T47D (cell line): ENCODE measurements at regions not wholly inside any gene's neighbourhood (a gene's known extent, or its start where the extent isn't known, plus 50 kb on each side); places are given as distances from the start of the nearest gene placed in this dataset.
A peak's percentile ranks its signal among the peaks of the same experiment; 100 is the strongest.

Experiments
- DNase-seq, 2 experiments: peaks; one replicate each; pipeline versions ENCODE4 v3.0.0 to v3.0.0-alpha.2; 2011 to 2012; ENCODE audit warnings: low read depth in 1 of 2, low spot score in 1 of 2
- JUND ChIP-seq: IDR thresholded peaks from 2 replicates; pipeline ENCODE4 v1.6.1; 2012; ENCODE audit warnings: low read depth
- in situ Hi-C: cut with HindIII; loops from 2 replicates; pipeline ENCODE4 v1.10.0; 2016; ENCODE audit warnings: low sequenced_read_pairs, low pct_unique_long_range_greater_than_20kb

- TF ChIP-seq JUND: no peak
- no peak for DNase-seq
- in situ Hi-C loops: no loop called here
These were observed 192.7 kb upstream of the MIR17HG start for GRCh38 chr13:91154558-91155353.

DNA sequence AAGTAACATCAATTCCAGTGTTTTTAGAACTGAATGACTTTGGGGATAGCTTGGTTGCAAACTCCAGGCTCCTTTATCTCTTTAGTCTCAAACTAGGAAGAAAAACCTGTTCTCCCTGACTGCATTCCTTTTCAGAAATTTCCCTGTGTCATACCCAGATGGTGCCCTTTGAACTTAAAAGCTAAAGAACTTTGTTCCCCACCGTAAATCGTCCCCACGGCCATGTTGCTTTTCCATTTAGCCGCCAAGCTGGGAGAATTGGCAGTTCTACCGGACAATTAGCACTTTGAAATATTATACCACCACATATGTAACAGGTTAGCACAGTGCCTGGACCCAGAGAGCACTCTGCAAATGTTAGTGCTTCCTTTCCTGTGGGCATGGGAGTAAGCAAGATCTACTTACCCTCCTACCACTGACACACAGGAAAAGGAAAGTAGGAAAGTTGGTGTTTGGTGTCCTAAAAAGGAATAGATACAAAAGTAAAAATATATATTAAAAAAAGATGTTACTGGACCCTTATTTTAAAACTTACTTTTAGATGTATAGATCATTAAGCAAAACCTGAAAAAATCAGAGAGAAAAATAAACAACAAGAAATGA is 191.9 kb upstream of the MIR17HG start:
- TF ChIP-seq JUND: no peak
- in situ Hi-C loops: no loop called here
- DNase-seq: peak in 1 of 2 experiments; percentile 76

DNA sequence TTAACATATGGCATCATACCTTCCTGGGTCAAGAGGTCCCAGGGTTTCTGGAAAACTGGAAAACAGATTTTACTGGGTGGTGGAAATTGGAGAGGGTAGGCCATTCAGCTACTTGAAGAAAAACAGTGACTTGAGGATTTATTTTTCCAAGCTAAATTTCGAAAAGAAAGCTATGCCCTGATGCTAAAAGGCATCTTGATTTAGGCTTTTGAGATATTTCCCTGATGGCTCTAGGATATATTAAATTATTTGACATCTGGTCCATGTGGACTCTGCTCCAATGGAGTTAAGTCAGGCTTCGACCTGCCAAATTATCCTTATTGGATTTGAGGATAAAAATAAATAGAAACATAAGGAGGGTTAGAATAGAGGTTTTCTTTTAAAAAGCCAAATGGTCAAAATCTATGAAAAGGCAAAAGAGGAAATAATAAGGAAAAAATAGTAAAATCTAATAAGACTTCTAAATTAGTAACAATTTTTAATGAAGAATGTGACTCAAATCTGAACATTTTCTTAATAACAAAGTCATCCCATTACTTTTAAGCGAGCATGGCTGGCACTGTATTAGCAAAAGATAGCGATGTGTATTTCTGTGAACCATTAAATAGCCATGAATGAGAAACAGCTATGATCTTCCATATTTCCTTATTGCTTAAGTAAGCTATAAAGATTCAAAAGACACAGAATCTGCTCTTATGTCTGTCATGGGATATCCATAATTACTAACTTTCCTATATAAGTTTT is 190.0 kb upstream of the MIR17HG start:
- TF ChIP-seq JUND: no peak
- DNase-seq: no peak
- in situ Hi-C loops: no loop called here

GRCh38 chr13:91158017-91158395 is 189.5 kb upstream of the MIR17HG start:
- DNase-seq: peak in 1 of 2 experiments; percentile 42
- no peak for TF ChIP-seq JUND
- in situ Hi-C loops: no loop called here

- no peak for TF ChIP-seq JUND
- peak in 1 of 2 experiments; percentile 58 for DNase-seq
- in situ Hi-C loops: no loop called here
These were observed 185.3 kb upstream of the MIR17HG start for GRCh38 chr13:91162180-91162579.

GRCh38 chr13:91162589-91162988 is 184.9 kb upstream of the MIR17HG start:
- in situ Hi-C loops: no loop called here
- DNase-seq: no peak
- no peak for TF ChIP-seq JUND

DNA sequence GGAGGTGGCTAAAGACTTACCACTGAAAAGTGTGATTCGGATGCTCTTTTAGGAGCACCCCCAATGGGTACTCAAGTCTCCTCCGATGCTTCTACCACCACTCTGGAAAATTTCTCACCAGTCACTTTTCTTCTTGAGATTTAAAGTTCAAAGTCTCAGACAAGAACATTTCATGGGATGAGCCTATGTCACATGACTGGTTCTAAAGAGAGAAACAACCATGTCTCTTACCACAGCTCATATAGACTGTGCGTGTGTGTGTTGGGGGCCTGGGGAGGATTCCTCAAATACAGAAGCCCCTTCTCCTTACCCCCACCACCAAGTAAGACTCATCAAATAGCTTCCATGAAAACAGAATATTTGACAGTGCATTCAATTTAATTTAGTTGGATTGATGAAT is 181.7 kb upstream of the MIR17HG start:
- TF ChIP-seq JUND: no peak
- in situ Hi-C loops: no loop called here
- no peak for DNase-seq

GRCh38 chr13:91166714-91167511 is 180.6 kb upstream of the MIR17HG start:
- TF ChIP-seq JUND: no peak
- no peak for DNase-seq
- in situ Hi-C loops: no loop called here

GRCh38 chr13:91167706-91168385 is 179.6 kb upstream of the MIR17HG start:
- in situ Hi-C loops: no loop called here
- TF ChIP-seq JUND: no peak
- no peak for DNase-seq

- no peak for DNase-seq
- in situ Hi-C loops: no loop called here
- TF ChIP-seq JUND: no peak
These were observed 179.1 kb upstream of the MIR17HG start for GRCh38 chr13:91168386-91168711.

DNA sequence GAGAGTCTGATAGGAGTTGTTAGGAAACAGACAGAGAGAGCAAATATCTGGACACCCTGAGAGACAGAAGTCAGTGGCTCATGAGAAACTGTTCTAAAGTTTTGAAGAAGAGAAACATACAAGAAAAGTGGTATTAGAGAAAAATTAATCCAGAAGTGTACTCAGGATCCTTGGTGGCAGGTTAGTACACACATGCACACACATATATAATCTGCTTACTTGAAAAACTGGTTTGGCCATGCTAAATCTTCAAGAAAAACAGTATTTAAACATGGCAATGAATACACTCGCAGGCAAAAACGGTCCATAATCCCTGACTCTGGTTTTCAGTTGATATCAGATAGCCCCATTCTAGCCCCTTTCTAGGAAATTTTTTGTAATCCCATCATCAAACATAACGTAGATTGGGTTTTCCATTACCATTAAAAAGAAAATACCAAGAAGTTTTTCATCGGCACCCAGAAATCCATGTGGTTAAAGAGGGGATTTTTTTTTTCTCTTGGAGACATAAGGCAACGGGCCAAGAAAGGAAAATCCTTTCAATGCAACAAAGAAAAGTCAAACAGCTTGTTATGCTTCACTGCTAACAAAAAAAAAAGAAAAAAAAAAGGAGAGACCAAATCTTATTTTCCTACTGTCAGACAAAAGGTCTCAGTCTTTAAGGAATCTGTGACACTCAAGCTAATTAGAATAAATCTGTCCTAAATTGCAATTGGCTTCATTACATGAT is 178.0 kb upstream of the MIR17HG start:
- in situ Hi-C loops: no loop called here
- DNase-seq: peak in 1 of 2 experiments; percentile 22
- TF ChIP-seq JUND: no peak
